Osteocyte (in vitro differentiated cells): ENCODE measurements at regions not wholly inside any gene's neighbourhood (a gene's known extent, or its start where the extent isn't known, plus 50 kb on each side); places are given as distances from the start of the nearest gene placed in this dataset.

Experiments
- DNase-seq: peaks from one replicate; pipeline ENCODE4 v3.0.0; 2021; ENCODE audit warnings: mixed read lengths; ENCODE audit not compliant: unreplicated experiment; ENCODE audit errors: extremely low spot score
- H3K27ac Mint-ChIP-seq: one replicate; pipeline ENCODE4 v1.8.0; 2021; ENCODE audit warnings: mild to moderate bottlenecking, mixed read lengths; ENCODE audit not compliant: unreplicated experiment
- H3K27me3 Mint-ChIP-seq: one replicate; pipeline ENCODE4 v1.8.0; 2021; ENCODE audit warnings: mixed read lengths; ENCODE audit not compliant: unreplicated experiment
- H3K36me3 Mint-ChIP-seq: one replicate; pipeline ENCODE4 v1.8.0; 2021; ENCODE audit warnings: mixed read lengths; ENCODE audit not compliant: unreplicated experiment
- H3K4me1 Mint-ChIP-seq: one replicate; pipeline ENCODE4 v1.8.0; 2021; ENCODE audit warnings: mixed read lengths; ENCODE audit not compliant: unreplicated experiment
- H3K4me3 Mint-ChIP-seq: one replicate; pipeline ENCODE4 v1.8.0; 2021; ENCODE audit warnings: mild to moderate bottlenecking, moderate library complexity, mixed read lengths; ENCODE audit not compliant: unreplicated experiment
- H3K9me3 Mint-ChIP-seq: one replicate; pipeline ENCODE4 v1.8.0; 2021; ENCODE audit warnings: mixed read lengths; ENCODE audit not compliant: unreplicated experiment
- CTCF ChIP-seq: fragments of 200-600 bp; sonication (generic); IDR thresholded peaks from 2 replicates; pipeline ENCODE4 v1.5.0; 2021; ENCODE audit warnings: antibody characterized with exemption, mild to moderate bottlenecking, moderate library complexity

GRCh38 chr13:80888390-80888789 is 547.5 kb upstream of the SPRY2 start:
- peaks cover 3% of the 10 kb centered on the region for H3K27me3 Mint-ChIP-seq
- H3K36me3 Mint-ChIP-seq: no peaks in the 10 kb centered on the region
- DNase-seq: no peak
- no peak overlapping the region for H3K27ac Mint-ChIP-seq
- no peak overlapping the region for H3K4me3 Mint-ChIP-seq
- peaks cover 3% of the 10 kb centered on the region for H3K4me1 Mint-ChIP-seq
- no peak for TF ChIP-seq CTCF
- H3K9me3 Mint-ChIP-seq: peaks cover 6% of the 10 kb centered on the region

- no peak for DNase-seq
- no peak for TF ChIP-seq CTCF
- Mint-ChIP-seq H3K27ac (no peak overlapping the region), H3K36me3 (no peaks in the 10 kb centered on the region), H3K4me1 (peaks cover 3% of the 10 kb centered on the region), H3K9me3 (peaks cover 6% of the 10 kb centered on the region), H3K27me3 (no peaks in the 10 kb centered on the region), H3K4me3 (no peak overlapping the region)
These were observed 543.3 kb upstream of the SPRY2 start for GRCh38 chr13:80884056-80884785.

- Mint-ChIP-seq H3K36me3 (no peaks in the 10 kb centered on the region), H3K9me3 (peaks cover 6% of the 10 kb centered on the region), H3K27ac (no peak overlapping the region), H3K4me3 (no peak overlapping the region), H3K27me3 (no peaks in the 10 kb centered on the region), H3K4me1 (peaks cover 9% of the 10 kb centered on the region)
- no peak for TF ChIP-seq CTCF
- DNase-seq: no peak
These were observed 542.6 kb upstream of the SPRY2 start for GRCh38 chr13:80883545-80883944.

GRCh38 chr13:80881942-80882445 is 541.1 kb upstream of the SPRY2 start:
- DNase-seq: no peak
- no peaks in the 10 kb centered on the region for H3K36me3 Mint-ChIP-seq
- H3K27me3 Mint-ChIP-seq: no peaks in the 10 kb centered on the region
- H3K4me1 Mint-ChIP-seq: peaks cover 20% of the 10 kb centered on the region
- TF ChIP-seq CTCF: no peak
- H3K9me3 Mint-ChIP-seq: peaks cover 6% of the 10 kb centered on the region
- H3K27ac Mint-ChIP-seq: no peak overlapping the region
- no peak overlapping the region for H3K4me3 Mint-ChIP-seq

GRCh38 chr13:80881495-80881894 is 540.6 kb upstream of the SPRY2 start:
- Mint-ChIP-seq H3K4me3 (no peak overlapping the region), H3K27me3 (no peaks in the 10 kb centered on the region), H3K36me3 (no peaks in the 10 kb centered on the region), H3K9me3 (peaks cover 6% of the 10 kb centered on the region), H3K27ac (no peak overlapping the region), H3K4me1 (peaks cover 21% of the 10 kb centered on the region)
- TF ChIP-seq CTCF: no peak
- DNase-seq: no peak
